Left lung (tissue), 4 donors: ENCODE measurements at regions not wholly inside any gene's neighbourhood (a gene's known extent, or its start where the extent isn't known, plus 50 kb on each side); places are given as distances from the start of the nearest gene placed in this dataset.

Experiments used
- ATAC-seq: fragments of 200-7000 bp; cut with Tn5 transposase; one replicate; pipeline ENCODE4 v1.9.1; 2020; ENCODE audit warnings: moderate library complexity
- DNase-seq, 4 donors: peaks; one replicate each; pipeline ENCODE4 v3.0.0-alpha.2; 2013 to 2020
- H3K27ac ChIP-seq, 2 donors: fragments of 200-600 bp; sonication (generic) in 1 of 2; one replicate each; pipeline versions ENCODE4 v1.5.0 to v1.8.0; 2020 to 2021
- H3K27me3 ChIP-seq, 2 donors: fragments of 200-600 bp; sonication (generic) in 1 of 2; one replicate each; pipeline versions ENCODE4 v1.5.0 to v1.8.0; 2020 to 2021
- H3K36me3 ChIP-seq, 2 donors: fragments of 200-600 bp; sonication (generic) in 1 of 2; one replicate each; pipeline versions ENCODE4 v1.5.0 to v1.8.0; 2020 to 2021
- H3K4me1 ChIP-seq, 2 donors: fragments of 200-600 bp; one replicate each; pipeline ENCODE4 v1.8.0; 2021
- H3K4me3 ChIP-seq, 2 donors: fragments of 200-600 bp; sonication (generic) in 1 of 2; one replicate each; pipeline versions ENCODE4 v1.5.0 to v1.8.0; 2020 to 2021; ENCODE audit warnings: mild to moderate bottlenecking in 1 of 2
- H3K9me3 ChIP-seq, 2 donors: fragments of 200-600 bp; sonication (generic) in 1 of 2; one replicate each; pipeline versions ENCODE4 v1.5.0 to v1.8.0; 2020 to 2021
- intact Hi-C, 2 donors: fragments of 100-400 bp; cut with DNase I; formaldehyde crosslinking; loops; one replicate each; pipeline versions ENCODE4 v1.11.2 to v1.14.2; 2022
- TF ChIP-seq, protein P1 (sequence below), 2 donors: fragments of 200-600 bp; sonication (generic) in 1 of 2; IDR thresholded peaks; one replicate each; pipeline versions ENCODE4 v1.5.0 to v1.8.0; 2021; ENCODE audit warnings: antibody characterized with exemption in 2 of 2
- donor health status: DM: no; HTN: yes; CAD: no.
- donor health status: DM: no; HTN: no; CAD: no.

DNA sequence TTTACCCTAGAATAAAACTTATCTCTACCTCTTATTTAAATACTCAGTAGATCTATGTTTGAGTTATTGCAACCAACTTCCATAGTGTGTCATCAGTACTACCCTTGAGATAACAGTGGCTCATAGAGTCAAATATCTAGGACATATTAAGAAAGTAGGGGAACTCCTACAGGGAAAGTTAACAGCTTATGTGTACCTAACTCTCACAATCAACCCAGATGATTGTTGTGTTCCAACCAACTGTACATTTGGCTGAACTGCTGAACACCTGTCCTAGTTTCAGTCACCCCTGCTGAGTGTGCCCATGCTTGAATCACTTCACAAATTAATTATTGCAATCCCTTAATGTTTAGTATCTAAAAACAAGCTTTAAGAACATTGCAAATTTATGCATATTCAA is 244.2 kb upstream of the GRID2 start:
- no peak for DNase-seq
- Histone ChIP-seq H3K36me3 (no peaks in the 10 kb centered on the region), H3K9me3 (peaks cover 0 to 5% of the 10 kb centered on the region in 2 donors), H3K27ac (no peak overlapping the region), H3K4me1 (no peaks in the 10 kb centered on the region), H3K4me3 (no peak overlapping the region), H3K27me3 (no peaks in the 10 kb centered on the region)
- TF ChIP-seq, protein P1, sequence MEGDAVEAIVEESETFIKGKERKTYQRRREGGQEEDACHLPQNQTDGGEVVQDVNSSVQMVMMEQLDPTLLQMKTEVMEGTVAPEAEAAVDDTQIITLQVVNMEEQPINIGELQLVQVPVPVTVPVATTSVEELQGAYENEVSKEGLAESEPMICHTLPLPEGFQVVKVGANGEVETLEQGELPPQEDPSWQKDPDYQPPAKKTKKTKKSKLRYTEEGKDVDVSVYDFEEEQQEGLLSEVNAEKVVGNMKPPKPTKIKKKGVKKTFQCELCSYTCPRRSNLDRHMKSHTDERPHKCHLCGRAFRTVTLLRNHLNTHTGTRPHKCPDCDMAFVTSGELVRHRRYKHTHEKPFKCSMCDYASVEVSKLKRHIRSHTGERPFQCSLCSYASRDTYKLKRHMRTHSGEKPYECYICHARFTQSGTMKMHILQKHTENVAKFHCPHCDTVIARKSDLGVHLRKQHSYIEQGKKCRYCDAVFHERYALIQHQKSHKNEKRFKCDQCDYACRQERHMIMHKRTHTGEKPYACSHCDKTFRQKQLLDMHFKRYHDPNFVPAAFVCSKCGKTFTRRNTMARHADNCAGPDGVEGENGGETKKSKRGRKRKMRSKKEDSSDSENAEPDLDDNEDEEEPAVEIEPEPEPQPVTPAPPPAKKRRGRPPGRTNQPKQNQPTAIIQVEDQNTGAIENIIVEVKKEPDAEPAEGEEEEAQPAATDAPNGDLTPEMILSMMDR (IDR thresholded peaks at IDR 0.05): no peak
- ATAC-seq: no peak
- intact Hi-C loops: no loop called here

DNA sequence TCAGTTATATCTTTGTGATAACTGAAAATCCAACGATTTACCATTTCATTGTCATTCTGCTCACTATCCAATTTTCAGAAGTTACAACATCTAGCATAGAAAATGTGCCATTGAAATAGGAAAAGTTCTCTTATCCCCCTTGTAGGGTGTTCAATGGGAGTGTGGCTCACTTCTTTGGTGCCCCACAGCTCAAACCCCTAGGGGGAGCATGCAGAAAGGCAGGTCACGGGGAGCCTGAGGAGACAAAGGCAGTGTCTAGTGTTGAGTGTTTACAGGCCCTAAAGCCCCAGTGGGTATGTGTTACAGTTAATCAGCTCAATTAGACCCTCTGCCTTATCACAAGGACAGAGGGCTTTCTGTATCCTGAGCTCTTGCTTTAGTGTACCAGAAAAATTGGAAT is 243.4 kb upstream of the GRID2 start:
- Histone ChIP-seq H3K4me3 (no peak overlapping the region), H3K27ac (no peak overlapping the region), H3K4me1 (no peaks in the 10 kb centered on the region), H3K36me3 (no peaks in the 10 kb centered on the region), H3K9me3 (peaks cover 0 to 5% of the 10 kb centered on the region in 2 donors), H3K27me3 (no peaks in the 10 kb centered on the region)
- ATAC-seq (no peak), DNase-seq (no peak)
- TF ChIP-seq, protein P1 (IDR thresholded peaks at IDR 0.05): no peak
- intact Hi-C loops: no loop called here

DNA sequence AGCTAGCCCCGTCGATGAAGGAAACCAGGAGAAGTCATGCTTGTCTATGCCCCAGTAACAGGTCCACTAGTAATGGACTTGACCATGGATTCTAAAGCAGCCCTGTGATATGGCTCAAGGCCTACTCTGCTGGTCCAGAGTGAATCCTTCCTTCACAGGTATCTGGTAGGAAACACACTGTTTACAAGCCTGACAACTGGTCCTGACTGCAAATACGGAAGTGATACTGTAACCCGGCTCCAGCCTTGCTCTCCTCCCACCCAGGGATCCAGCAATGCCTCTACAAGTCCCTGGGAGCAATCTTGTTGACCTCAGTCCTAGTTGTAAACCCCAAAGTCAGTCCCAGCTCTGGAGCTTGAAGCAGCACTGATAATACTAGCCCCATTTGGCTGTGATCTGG is 239.2 kb upstream of the GRID2 start:
- ATAC-seq: no peak
- H3K27me3 ChIP-seq: no peaks in the 10 kb centered on the region

DNA sequence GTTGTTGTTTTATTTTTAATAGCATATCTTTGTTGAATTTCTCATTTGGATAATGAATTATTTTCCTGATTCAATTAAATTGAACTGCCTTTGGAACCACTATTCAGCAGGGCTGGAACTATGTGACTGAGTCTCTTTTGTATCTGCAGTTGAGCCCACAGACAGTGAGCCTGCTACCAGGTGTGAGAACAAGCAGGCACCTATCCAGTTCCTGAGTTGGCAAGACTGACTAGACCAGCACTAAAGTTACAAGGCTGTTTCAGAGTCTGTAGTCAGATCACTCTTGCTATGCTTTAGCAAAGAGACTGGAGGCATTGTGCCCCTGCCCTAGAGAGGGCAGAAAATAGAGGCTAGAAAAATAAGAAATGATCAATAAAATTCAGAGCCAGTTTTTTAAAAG is 237.3 kb upstream of the GRID2 start:
- intact Hi-C loops: no loop called here
- H3K27me3 ChIP-seq: no peaks in the 10 kb centered on the region
- no peak overlapping the region for H3K4me3 ChIP-seq
- ATAC-seq: no peak
- DNase-seq: no peak
- TF ChIP-seq, protein P1 (IDR thresholded peaks at IDR 0.05): no peak
- peaks cover 0 to 17% of the 10 kb centered on the region in 2 donors for H3K9me3 ChIP-seq
- H3K36me3 ChIP-seq: no peaks in the 10 kb centered on the region
- no peak overlapping the region for H3K27ac ChIP-seq
- H3K4me1 ChIP-seq: no peaks in the 10 kb centered on the region

More for the DNA sequence above, 239.2 kb upstream of the GRID2 start:
- Histone ChIP-seq H3K9me3 (no peaks in the 10 kb centered on the region), H3K27ac (no peak overlapping the region), H3K4me3 (no peak overlapping the region), H3K4me1 (no peaks in the 10 kb centered on the region), H3K36me3 (no peaks in the 10 kb centered on the region)
- DNase-seq: no peak
- intact Hi-C loops: no loop called here
- TF ChIP-seq, protein P1 (IDR thresholded peaks at IDR 0.05): no peak

DNA sequence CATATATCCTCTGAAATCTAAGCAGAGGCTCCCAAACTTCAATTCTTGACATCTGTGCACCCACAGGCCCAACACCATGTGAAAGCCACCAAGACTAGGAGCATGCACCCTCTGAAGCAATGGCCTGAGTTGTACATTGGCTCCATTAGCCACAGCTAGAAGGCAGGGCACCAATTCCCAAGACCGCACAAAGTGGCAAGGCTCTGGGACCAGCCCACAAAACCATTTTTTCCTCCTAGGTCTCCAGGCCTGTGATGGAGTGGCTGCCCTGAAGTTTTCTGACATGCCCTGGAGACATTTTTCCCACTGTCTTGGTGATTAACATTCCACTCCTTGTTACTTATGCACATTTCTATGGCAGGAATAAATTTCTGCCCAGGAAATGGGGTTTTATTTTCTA is 232.2 kb upstream of the GRID2 start:
- H3K36me3 ChIP-seq: no peaks in the 10 kb centered on the region
- peaks cover 0 to 32% of the 10 kb centered on the region in 2 donors for H3K9me3 ChIP-seq
- DNase-seq (no peak), ATAC-seq (no peak)
- no peaks in the 10 kb centered on the region for H3K4me1 ChIP-seq
- H3K27me3 ChIP-seq: no peaks in the 10 kb centered on the region
- TF ChIP-seq, protein P1 (IDR thresholded peaks at IDR 0.05): no peak
- no peak overlapping the region for H3K27ac ChIP-seq
- no peak overlapping the region for H3K4me3 ChIP-seq
- intact Hi-C loops: no loop called here
